H1 (cell line): ENCODE measurements at regions not wholly inside any gene's neighbourhood (a gene's known extent, or its start where the extent isn't known, plus 50 kb on each side); places are given as distances from the start of the nearest gene placed in this dataset.
"Not testable (repeated sequence)": the region's sequence is repeated elsewhere in the genome, so short reads cannot be mapped to it uniquely, and the experiment has no call there.

Source experiments
- CTCF ChIA-PET: fragments of 300-600 bp; sonication (Branson Sonifier 250); formaldehyde crosslinking; loops from one replicate; lab custom pipeline; 2021; ENCODE audit not compliant: partially characterized antibody; lab: Charles Lee
- POLR2A ChIA-PET: fragments of 300-600 bp; sonication (Branson Sonifier 250); formaldehyde crosslinking; loops from one replicate; lab custom pipeline; 2021; ENCODE audit warnings: inconsistent platforms; ENCODE audit not compliant: partially characterized antibody; lab: Charles Lee
- DNase-seq, 2 experiments: peaks; one replicate each; pipeline versions ENCODE4 v3.0.0 to v3.0.0-alpha.2; 2010 to 2022; ENCODE audit warnings: low spot score in 2 of 2, low read depth in 1 of 2, mixed read lengths in 1 of 2
- FAIRE-seq: peaks from 2 replicates; lab custom pipeline; 2011; peaks lifted over from hg19 to GRCh38; lab: Jason Lieb, UNC
- H2AFZ ChIP-seq: 2 replicates; pipeline ENCODE4 v1.8.1; 2012; ENCODE audit warnings: low read length, inconsistent platforms
- H2AK5ac ChIP-seq: 2 replicates; pipeline ENCODE4 v1.6.1; 2013; ENCODE audit warnings: low read depth, low read length
- H2BK120ac ChIP-seq: replicated peaks from 2 replicates; pipeline ENCODE3; 2013; ENCODE audit warnings: low read depth, low read length, inconsistent platforms
- H2BK12ac ChIP-seq: 2 replicates; pipeline ENCODE4 v1.6.1; 2013; ENCODE audit warnings: low read depth, low read length
- H2BK15ac ChIP-seq: 2 replicates; pipeline ENCODE4 v1.6.1; 2013; ENCODE audit warnings: low read length
- H2BK20ac ChIP-seq: 2 replicates; pipeline ENCODE4 v1.6.1; 2013; ENCODE audit warnings: low read length
- H2BK5ac ChIP-seq: 2 replicates; pipeline ENCODE4 v1.6.1; 2013; ENCODE audit warnings: low read depth, low read length
- H3K14ac ChIP-seq: 2 replicates; pipeline ENCODE4 v1.6.1; 2013; ENCODE audit warnings: inconsistent platforms; ENCODE audit not compliant: insufficient read length
- H3K18ac ChIP-seq: 2 replicates; pipeline ENCODE4 v1.6.1; 2013; ENCODE audit warnings: low read length; ENCODE audit errors: extremely low read depth
- H3K23ac ChIP-seq: 2 replicates; pipeline ENCODE4 v1.6.1; 2013; ENCODE audit warnings: inconsistent platforms; ENCODE audit not compliant: insufficient read length
- H3K23me2 ChIP-seq: 2 replicates; pipeline ENCODE4 v1.6.1; 2013; ENCODE audit warnings: low read depth, low read length
- H3K27ac ChIP-seq: 2 replicates; pipeline ENCODE4 v1.6.1; 2011; ENCODE audit warnings: low read depth, low read length, inconsistent platforms
- H3K27me3 ChIP-seq, 4 experiments: replicated peaks in 1 of 4; 1 replicate in 1 of 4; 2 replicates in 3 of 4; pipeline versions ENCODE4 v1.6.1 to v1.8.1; 2011 to 2013; ENCODE audit warnings: low read length in 3 of 4, mild to moderate bottlenecking in 3 of 4, inconsistent platforms in 2 of 4, mixed read lengths in 2 of 4, moderate library complexity in 1 of 4; ENCODE audit not compliant: control insufficient read depth in 3 of 4, insufficient read depth in 3 of 4; ENCODE audit errors: extremely low read depth in 1 of 4
- H3K36me3 ChIP-seq, 4 experiments: 2 replicates each; pipeline versions ENCODE4 v1.6.1 to v1.8.1; 2011 to 2013; ENCODE audit warnings: mild to moderate bottlenecking in 4 of 4, low read length in 3 of 4, moderate library complexity in 2 of 4, control low read depth in 1 of 4, inconsistent platforms in 1 of 4; ENCODE audit not compliant: insufficient read depth in 4 of 4, control insufficient read depth in 2 of 4
- H3K4ac ChIP-seq: replicated peaks from 2 replicates; pipeline ENCODE3; 2013; ENCODE audit warnings: low read length, low read depth, mixed read lengths, inconsistent platforms; ENCODE audit not compliant: insufficient read length
- H3K4me1 ChIP-seq, 4 experiments: replicated peaks in 1 of 4; 1 replicate in 1 of 4; 2 replicates in 3 of 4; pipeline versions ENCODE4 v1.6.1 to v1.8.1; 2011 to 2013; ENCODE audit warnings: low read length in 3 of 4, inconsistent platforms in 2 of 4, mixed read lengths in 1 of 4; ENCODE audit not compliant: insufficient read depth in 4 of 4, control insufficient read depth in 3 of 4
- H3K4me2 ChIP-seq, 2 experiments: 2 replicates each; pipeline versions ENCODE4 v1.6.1 to v1.8.1; 2011 to 2013; ENCODE audit warnings: low read depth in 2 of 2, low read length in 2 of 2, control low read depth in 1 of 2, inconsistent platforms in 1 of 2, mild to moderate bottlenecking in 1 of 2; ENCODE audit not compliant: insufficient read depth in 1 of 2
- H3K4me3 ChIP-seq, 4 experiments: fragments of 200-600, 300-600 bp in 1 of 4; sonication (generic), shearing (Covaris generic), sonication (Bioruptor Twin) in 1 of 4; 2 replicates each; pipeline versions ENCODE4 v1.5.1 to v1.8.1; 2011 to 2016; ENCODE audit warnings: low read length in 4 of 4, low read depth in 3 of 4, control low read depth in 2 of 4, inconsistent platforms in 2 of 4, mild to moderate bottlenecking in 2 of 4, mixed read lengths in 1 of 4, moderate library complexity in 1 of 4; ENCODE audit not compliant: insufficient read depth in 2 of 4; ENCODE audit errors: extremely low read depth in 1 of 4
- H3K56ac ChIP-seq: replicated peaks from 2 replicates; pipeline ENCODE3; 2013; ENCODE audit warnings: low read depth, mild to moderate bottlenecking, mixed read lengths, low read length, inconsistent platforms; ENCODE audit not compliant: insufficient read length
- H3K79me1 ChIP-seq: 2 replicates; pipeline ENCODE4 v1.6.1; 2013; ENCODE audit warnings: low read depth, low read length, control low read depth
- H3K79me2 ChIP-seq, 2 experiments: 2 replicates each; pipeline versions ENCODE4 v1.6.1 to v1.8.1; 2012 to 2013; ENCODE audit warnings: low read length in 2 of 2, mild to moderate bottlenecking in 2 of 2, inconsistent platforms in 1 of 2; ENCODE audit not compliant: insufficient read depth in 2 of 2, control insufficient read depth in 1 of 2
- H3K9ac ChIP-seq, 4 experiments: replicated peaks in 1 of 4; 1 replicate in 1 of 4; 2 replicates in 3 of 4; pipeline versions ENCODE4 v1.6.1 to v1.8.1; 2011 to 2013; ENCODE audit warnings: low read depth in 3 of 4, low read length in 3 of 4, control low read depth in 2 of 4, mild to moderate bottlenecking in 2 of 4, moderate library complexity in 2 of 4, inconsistent platforms in 1 of 4; ENCODE audit errors: extremely low read depth in 1 of 4
- H3K9me3 ChIP-seq, 2 experiments: 2 replicates each; pipeline versions ENCODE4 v1.6.1 to v1.8.1; 2012 to 2013; ENCODE audit warnings: mild to moderate bottlenecking in 2 of 2, moderate library complexity in 2 of 2, control low read depth in 1 of 2, inconsistent platforms in 1 of 2, low read depth in 1 of 2, low read length in 1 of 2, mixed read lengths in 1 of 2; ENCODE audit not compliant: insufficient read depth in 2 of 2
- H4K20me1 ChIP-seq, 2 experiments: replicated peaks in 1 of 2; 2 replicates each; pipeline versions ENCODE3 to v1.8.1; 2011 to 2013; ENCODE audit warnings: inconsistent platforms in 2 of 2, low read length in 2 of 2, mild to moderate bottlenecking in 1 of 2; ENCODE audit not compliant: insufficient read depth in 2 of 2, control insufficient read depth in 1 of 2
- H4K5ac ChIP-seq: 2 replicates; pipeline ENCODE4 v1.6.1; 2013; ENCODE audit warnings: low read length, low read depth, mixed read lengths, inconsistent platforms; ENCODE audit not compliant: insufficient read length
- H4K8ac ChIP-seq: 2 replicates; pipeline ENCODE4 v1.8.0; 2013; ENCODE audit warnings: mild to moderate bottlenecking, moderate library complexity, low read length, inconsistent platforms; ENCODE audit not compliant: insufficient read depth; ENCODE audit errors: extremely low read depth
- H4K91ac ChIP-seq: replicated peaks from 2 replicates; pipeline ENCODE3; 2013; ENCODE audit warnings: low read length, mixed read lengths, inconsistent platforms; ENCODE audit not compliant: insufficient read length
- WGBS, 2 experiments: shearing (Covaris generic) in 1 of 2; methylation state at CpG; one replicate each; pipeline versions ENCODE4 v1.1.6 to v1.1.7; 2013 to 2015; ENCODE audit warnings: low lambda C conversion rate in 2 of 2, mixed read lengths in 2 of 2, inconsistent platforms in 1 of 2, low coverage in 1 of 2, missing lambda C conversion rate in 1 of 2; ENCODE audit not compliant: insufficient replicate concordance in 2 of 2, insufficient coverage in 1 of 2, insufficient read length in 1 of 2; ENCODE audit errors: extremely low coverage in 1 of 2, missing lambda C conversion rate in 1 of 2; 5-methylcytosine and 5-hydroxymethylcytosine counted together

DNA sequence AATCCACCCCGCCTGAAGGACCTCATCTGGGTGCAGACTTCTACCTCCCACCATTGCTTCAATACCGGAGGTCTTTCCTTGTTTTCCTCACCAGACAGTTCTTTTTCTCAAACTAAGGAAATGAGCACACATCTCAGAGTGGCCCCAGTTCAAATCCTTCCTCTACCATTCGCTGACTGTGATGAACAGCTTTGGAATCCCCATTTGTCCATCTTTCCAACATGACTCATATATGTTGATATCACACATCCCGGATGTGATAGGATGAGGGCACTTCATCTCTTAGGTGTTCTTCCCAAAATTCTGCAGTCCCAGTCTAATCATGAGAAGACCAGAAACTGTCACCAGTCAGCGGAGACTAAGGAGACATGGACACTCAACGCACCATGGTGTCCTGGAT lies 67.9 kb upstream of the SMURF2 start:
- H2BK120ac ChIP-seq, H2BK15ac ChIP-seq, H3K23me2 ChIP-seq, H3K4me1 ChIP-seq, H3K56ac ChIP-seq, POLR2A ChIA-PET, H3K4me3 ChIP-seq, H4K20me1 ChIP-seq, H3K79me1 ChIP-seq, H3K4me2 ChIP-seq, H3K36me3 ChIP-seq, H4K5ac ChIP-seq, H4K91ac ChIP-seq, H3K14ac ChIP-seq, H3K9ac ChIP-seq, FAIRE-seq, H3K23ac ChIP-seq, H2BK12ac ChIP-seq, DNase-seq, H3K18ac ChIP-seq, H2BK20ac ChIP-seq, H3K27me3 ChIP-seq, H3K4ac ChIP-seq, H2BK5ac ChIP-seq, H4K8ac ChIP-seq, H2AK5ac ChIP-seq, H2AFZ ChIP-seq, H3K27ac ChIP-seq, H3K79me2 ChIP-seq, H3K9me3 ChIP-seq: not testable (repeated sequence)
- WGBS, 2 experiments, result 91% methylated on average over 6 of the region's 6 CpGs; no CpG with 5 or more reads in 1 of the 2 experiments
- CTCF ChIA-PET, result interaction anchor here (1.1 kb wide), 1 partner anchor 81 kb away, joined by 3 read pairs; no protein-coding TSS in a partner anchor
